Astrocyte of the cerebellum (primary cell): ENCODE measurements at regions not wholly inside any gene's neighbourhood (a gene's known extent, or its start where the extent isn't known, plus 50 kb on each side); places are given as distances from the start of the nearest gene placed in this dataset.

Experiments used
- DNase-seq: peaks from one replicate; pipeline ENCODE4 v3.0.0-alpha.2; 2011; ENCODE audit warnings: low read depth
- H3K4me3 ChIP-seq: 2 replicates; pipeline ENCODE4 v1.5.1; 2011; ENCODE audit warnings: mild to moderate bottlenecking, low read depth, low read length, moderate library complexity
- CTCF ChIP-seq: IDR thresholded peaks from 2 replicates; pipeline ENCODE4 v1.5.1; 2012; ENCODE audit warnings: low read length, low read depth, moderate library complexity, mild to moderate bottlenecking; ENCODE audit errors: missing control alignments
- in situ Hi-C: cut with HindIII; loops from 2 replicates; pipeline ENCODE4 v1.10.0; 2017; ENCODE audit warnings: low sequenced_read_pairs

GRCh38 chr4:119865789-119866188 lies 200.9 kb downstream of the MAD2L1 start:
- DNase-seq = no peak
- no peak overlapping the region for H3K4me3 ChIP-seq
- in situ Hi-C loops = no loop called here
- no peak for TF ChIP-seq CTCF

GRCh38 chr4:119865389-119865788 lies 201.3 kb downstream of the MAD2L1 start:
- TF ChIP-seq CTCF = no peak
- DNase-seq = no peak
- in situ Hi-C loops = no loop called here
- H3K4me3 ChIP-seq = no peak overlapping the region

GRCh38 chr4:119861731-119862130 lies 204.9 kb downstream of the MAD2L1 start:
- no peak overlapping the region for H3K4me3 ChIP-seq
- peak; percentile 86 for DNase-seq
- in situ Hi-C loops = no loop called here
- no peak for TF ChIP-seq CTCF

GRCh38 chr4:119858176-119858575 lies 208.5 kb downstream of the MAD2L1 start:
- in situ Hi-C loops = no loop called here
- TF ChIP-seq CTCF = no peak

DNA sequence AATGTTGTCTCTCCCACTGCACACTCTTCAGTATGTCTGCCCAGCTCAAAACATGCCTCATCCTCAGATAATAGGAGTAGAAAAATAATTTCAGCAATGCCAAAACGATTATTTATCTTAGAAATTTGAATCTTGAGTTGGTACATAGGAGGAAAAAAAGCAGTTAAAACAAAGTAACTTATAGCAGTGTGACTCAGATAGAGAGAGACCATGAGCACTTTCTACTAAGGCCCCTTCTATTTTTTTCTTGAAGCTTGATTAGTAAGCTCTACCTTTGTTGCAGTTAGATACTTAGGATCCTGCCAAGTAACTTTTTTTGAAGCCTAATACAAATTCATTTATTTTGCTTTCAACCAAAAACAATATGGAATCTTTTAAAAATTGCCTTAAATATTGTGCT lies 212.3 kb downstream of the MAD2L1 start:
- no peak overlapping the region for H3K4me3 ChIP-seq
- DNase-seq = no peak
- in situ Hi-C loops = no loop called here
- TF ChIP-seq CTCF = no peak

More at GRCh38 chr4:119858176-119858575, 208.5 kb downstream of the MAD2L1 start:
- no peak overlapping the region for H3K4me3 ChIP-seq
- no peak for DNase-seq

DNA sequence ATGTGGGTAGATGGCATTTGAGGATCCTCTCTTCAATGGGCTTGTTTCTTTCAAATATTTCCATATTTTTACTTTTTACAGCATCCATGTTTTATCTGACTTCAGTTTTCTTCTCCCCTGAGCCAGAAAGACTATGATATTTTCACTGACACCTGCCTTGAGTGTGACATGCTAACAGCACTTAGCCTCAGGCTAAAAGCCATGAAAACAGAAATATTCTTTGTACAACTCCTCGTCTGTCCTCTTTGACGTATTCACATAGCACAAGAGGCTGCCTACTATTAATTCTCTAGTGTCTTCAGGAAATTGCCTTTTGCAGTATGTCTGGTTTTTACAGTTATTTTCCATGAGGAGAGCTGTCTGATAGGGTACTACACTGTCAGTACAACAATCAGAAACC lies 215.0 kb downstream of the MAD2L1 start:
- TF ChIP-seq CTCF = no peak
- in situ Hi-C loops = no loop called here
- no peak overlapping the region for H3K4me3 ChIP-seq

DNA sequence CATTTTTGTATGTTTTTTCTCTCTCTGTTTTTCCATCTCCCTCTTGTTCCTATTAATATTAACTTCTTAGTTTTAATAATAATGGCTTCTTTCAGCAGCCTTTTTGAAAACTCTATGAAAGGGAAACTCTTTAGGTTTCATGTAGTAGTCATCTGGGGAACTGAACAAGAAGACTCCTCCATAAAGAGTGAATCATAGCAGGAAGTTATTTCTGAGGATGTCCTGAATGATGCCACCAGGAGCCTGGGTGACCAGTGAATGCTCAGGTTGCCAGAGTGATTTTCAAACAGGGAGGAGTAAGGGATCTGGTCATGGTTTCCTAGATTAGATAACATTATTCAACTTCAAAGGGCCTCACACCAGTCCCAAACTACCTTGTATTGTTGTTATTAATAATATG lies 212.8 kb upstream of the PDE5A start:
- TF ChIP-seq CTCF = no peak
- no peak for DNase-seq
- H3K4me3 ChIP-seq = no peak overlapping the region
- in situ Hi-C loops = no loop called here

More for the DNA sequence above, 215.0 kb downstream of the MAD2L1 start:
- DNase-seq = no peak
